Natural killer cell treated with Interleukin-12 subunit alpha and Interleukin-12 subunit beta and Interleukin-15 and Interleukin-18, amount 100 ng/mL, for 72 hours (primary cell): ENCODE measurements at regions not wholly inside any gene's neighbourhood (a gene's known extent, or its start where the extent isn't known, plus 50 kb on each side); places are given as distances from the start of the nearest gene placed in this dataset.

ENCODE experiments used
- ATAC-seq, 2 donors: fragments of 150-1000 bp; cut with Tn5 transposase in 1 of 2; sonication (Bioruptor Pico), chemical (Tn5 transposase) in 1 of 2; 2 replicates each; pipeline ENCODE4 v1.10.0; 2021
- DNase-seq: peaks from one replicate; pipeline ENCODE4 v3.0.0; 2022; ENCODE audit warnings: low spot score
- H3K27ac Mint-ChIP-seq, 2 donors: 1 replicate in 1 of 2; 2 replicates in 1 of 2; pipeline ENCODE4 v1.8.0; 2022; ENCODE audit warnings: mixed read lengths in 2 of 2, mild to moderate bottlenecking in 1 of 2, moderate library complexity in 1 of 2
- H3K27me3 Mint-ChIP-seq, 2 donors: 1 replicate in 1 of 2; 2 replicates in 1 of 2; pipeline ENCODE4 v1.8.0; 2022; ENCODE audit warnings: mixed read lengths in 2 of 2
- H3K36me3 Mint-ChIP-seq: one replicate; pipeline ENCODE4 v1.8.0; 2022; ENCODE audit warnings: mixed read lengths
- H3K4me1 Mint-ChIP-seq, 2 donors: 1 replicate in 1 of 2; 2 replicates in 1 of 2; pipeline ENCODE4 v1.8.0; 2022; ENCODE audit warnings: low read depth in 2 of 2, mixed read lengths in 2 of 2, mild to moderate bottlenecking in 1 of 2
- H3K4me3 Mint-ChIP-seq: one replicate; pipeline ENCODE4 v1.8.0; 2022; ENCODE audit warnings: mixed read lengths
- H3K9me3 Mint-ChIP-seq: 2 replicates; pipeline ENCODE4 v1.8.0; 2022; ENCODE audit warnings: mixed read lengths

DNA sequence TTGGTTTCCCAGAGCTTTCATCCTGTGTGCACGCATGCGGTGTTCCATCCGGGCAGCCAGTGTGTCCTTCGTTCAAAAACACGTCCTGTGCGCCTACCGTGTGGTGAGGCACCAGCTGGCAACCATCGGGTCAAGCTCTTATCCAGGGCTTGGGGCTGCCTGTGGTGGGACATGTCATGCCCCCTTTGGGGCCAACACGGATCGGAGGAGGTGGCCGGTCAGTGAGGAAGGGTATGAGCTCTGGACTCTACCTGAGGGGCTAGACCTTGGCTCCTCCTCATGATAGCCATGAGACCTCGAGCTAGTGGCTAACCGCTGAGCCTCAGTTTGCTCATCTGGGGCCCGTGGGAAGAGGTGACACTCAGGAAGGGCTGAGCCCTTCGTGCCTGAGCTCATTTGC is 158.5 kb upstream of the PMEPA1 start:
- no peaks in the 10 kb centered on the region for H3K9me3 Mint-ChIP-seq
- ATAC-seq = peak in 1 of 2 donors; percentile 38
- no peak overlapping the region for H3K27ac Mint-ChIP-seq
- no peak overlapping the region for H3K4me3 Mint-ChIP-seq
- DNase-seq = no peak
- peaks cover 28 to 31% of the 10 kb centered on the region in 2 donors for H3K27me3 Mint-ChIP-seq
- no peaks in the 10 kb centered on the region for H3K4me1 Mint-ChIP-seq
- H3K36me3 Mint-ChIP-seq = no peaks in the 10 kb centered on the region

DNA sequence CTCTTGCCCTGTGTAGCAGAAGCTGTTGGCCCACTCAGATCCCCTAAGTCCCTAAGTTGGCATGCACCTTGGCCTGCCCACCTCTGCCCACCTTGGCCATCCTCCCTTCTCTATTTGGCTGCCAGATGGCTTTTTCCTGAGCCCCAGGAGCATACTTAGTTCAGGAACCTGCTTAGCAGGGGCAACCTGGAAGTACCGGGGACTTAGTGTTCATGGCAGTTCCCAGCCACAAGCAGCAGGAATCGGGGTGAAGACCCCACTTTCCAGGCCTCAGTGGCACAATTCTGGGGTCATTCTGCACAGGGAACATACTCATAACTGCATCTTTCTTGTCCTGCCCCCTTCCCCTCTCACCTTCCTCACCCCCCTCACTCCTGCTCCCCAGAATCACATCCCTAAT is 158.0 kb upstream of the PMEPA1 start:
- Mint-ChIP-seq H3K4me3 (no peak overlapping the region), H3K27me3 (peaks cover 30 to 35% of the 10 kb centered on the region in 2 donors), H3K9me3 (no peaks in the 10 kb centered on the region), H3K27ac (no peak overlapping the region), H3K4me1 (no peaks in the 10 kb centered on the region), H3K36me3 (no peaks in the 10 kb centered on the region)
- ATAC-seq (no peak), DNase-seq (no peak)

DNA sequence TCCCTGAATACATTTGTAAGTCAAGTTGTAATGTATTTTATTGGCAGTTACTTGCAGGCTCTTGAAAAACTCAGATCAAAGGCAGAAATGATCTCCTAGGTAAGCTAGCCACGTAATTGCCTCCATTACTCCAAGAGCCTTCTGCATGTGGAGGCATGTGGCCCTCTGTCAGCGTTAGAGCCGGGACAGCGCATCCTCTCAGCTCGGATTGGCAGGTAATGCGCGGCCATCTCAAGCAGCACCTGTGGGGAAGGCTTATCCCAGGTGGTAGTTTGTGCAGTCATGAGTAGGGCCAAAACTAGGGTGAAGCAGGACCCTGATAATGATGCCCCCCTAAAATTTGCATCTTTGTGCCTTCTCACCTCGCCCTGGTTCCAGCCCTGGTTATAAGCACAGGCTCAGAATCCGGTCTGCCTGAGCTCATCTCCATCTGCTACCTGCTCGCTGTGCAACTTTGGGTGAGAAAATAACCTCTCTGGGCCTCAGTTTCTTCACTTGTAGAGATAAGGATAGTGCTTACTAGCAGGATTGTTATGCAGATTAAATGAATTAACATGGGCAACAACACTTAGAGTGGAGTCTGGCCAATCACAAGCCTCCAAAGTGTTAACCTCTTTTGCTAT is 157.5 kb upstream of the PMEPA1 start:
- ATAC-seq = no peak
- Mint-ChIP-seq H3K9me3 (no peaks in the 10 kb centered on the region), H3K36me3 (no peaks in the 10 kb centered on the region), H3K27ac (no peak overlapping the region), H3K4me3 (no peak overlapping the region), H3K4me1 (no peaks in the 10 kb centered on the region), H3K27me3 (peaks cover 30 to 35% of the 10 kb centered on the region in 2 donors)
- DNase-seq = no peak

DNA sequence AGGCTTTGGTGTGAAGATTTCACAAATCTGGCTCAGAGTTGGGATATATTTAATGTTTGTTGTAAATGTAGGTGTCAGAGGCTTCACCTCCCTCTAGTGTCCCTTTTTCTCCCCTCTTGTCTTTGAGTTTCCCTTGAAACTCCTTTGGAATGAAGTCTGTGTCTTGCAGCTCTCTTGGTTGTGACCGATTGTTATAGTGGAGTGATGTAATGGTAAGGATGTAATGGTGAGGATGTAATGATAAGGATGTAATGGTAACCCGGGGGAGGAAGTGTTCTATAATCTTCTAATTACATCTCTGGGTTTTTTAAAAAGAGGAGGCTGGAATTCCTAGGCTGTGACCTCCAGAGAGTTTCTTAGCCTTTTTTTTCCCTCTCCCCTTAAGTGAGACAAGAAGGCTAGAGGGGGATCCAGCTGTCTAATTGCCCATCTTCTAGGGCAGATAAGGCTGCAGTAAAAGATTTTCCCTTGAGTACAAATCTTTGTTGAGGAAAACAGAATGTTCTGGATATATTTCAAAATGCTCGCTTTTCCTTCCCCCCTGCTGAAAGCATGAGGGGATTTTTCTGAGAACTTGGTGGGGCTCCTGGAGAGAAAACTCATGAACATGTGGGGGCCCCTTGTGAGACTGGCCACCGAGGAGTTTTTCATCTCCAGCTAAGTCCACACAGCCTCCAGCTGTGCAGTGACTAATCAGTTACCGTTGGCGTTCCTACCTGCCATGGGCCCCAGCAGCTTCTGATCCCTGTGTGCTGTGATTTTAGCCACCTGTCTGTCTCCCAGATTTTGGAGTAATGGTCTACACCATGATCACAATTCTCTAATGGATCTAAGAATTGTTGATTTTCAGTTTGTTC is 156.7 kb upstream of the PMEPA1 start:
- Mint-ChIP-seq H3K27ac (no peak overlapping the region), H3K4me1 (no peaks in the 10 kb centered on the region), H3K4me3 (no peak overlapping the region), H3K9me3 (no peaks in the 10 kb centered on the region), H3K27me3 (peaks cover 30 to 35% of the 10 kb centered on the region in 2 donors), H3K36me3 (no peaks in the 10 kb centered on the region)
- DNase-seq (no peak), ATAC-seq (no peak)

DNA sequence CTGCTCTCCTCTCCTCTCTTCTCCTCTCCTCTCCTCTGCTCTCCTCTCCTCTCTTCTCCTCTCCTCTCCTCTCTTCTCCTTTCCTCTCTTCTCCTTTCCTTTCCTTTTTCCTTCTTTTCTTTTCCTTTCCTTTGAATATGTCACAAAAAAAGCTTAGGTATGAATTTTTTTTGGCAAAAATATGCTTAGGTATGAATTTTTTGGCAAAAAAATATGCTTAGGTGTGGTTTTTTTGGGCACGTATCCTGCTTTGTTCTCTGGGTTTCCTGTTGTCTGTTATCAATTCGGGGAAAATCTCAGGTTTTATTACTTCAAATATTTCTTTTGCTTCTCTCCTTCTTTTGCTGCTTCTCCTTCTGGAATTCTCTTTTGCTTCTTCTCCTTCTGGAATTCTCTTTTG is 155.5 kb upstream of the PMEPA1 start:
- peaks cover 33 to 35% of the 10 kb centered on the region in 2 donors for H3K27me3 Mint-ChIP-seq
- H3K9me3 Mint-ChIP-seq = no peaks in the 10 kb centered on the region
- H3K4me1 Mint-ChIP-seq = no peaks in the 10 kb centered on the region
- no peaks in the 10 kb centered on the region for H3K36me3 Mint-ChIP-seq
- no peak for DNase-seq
- no peak overlapping the region for H3K27ac Mint-ChIP-seq
- no peak for ATAC-seq
- no peak overlapping the region for H3K4me3 Mint-ChIP-seq

DNA sequence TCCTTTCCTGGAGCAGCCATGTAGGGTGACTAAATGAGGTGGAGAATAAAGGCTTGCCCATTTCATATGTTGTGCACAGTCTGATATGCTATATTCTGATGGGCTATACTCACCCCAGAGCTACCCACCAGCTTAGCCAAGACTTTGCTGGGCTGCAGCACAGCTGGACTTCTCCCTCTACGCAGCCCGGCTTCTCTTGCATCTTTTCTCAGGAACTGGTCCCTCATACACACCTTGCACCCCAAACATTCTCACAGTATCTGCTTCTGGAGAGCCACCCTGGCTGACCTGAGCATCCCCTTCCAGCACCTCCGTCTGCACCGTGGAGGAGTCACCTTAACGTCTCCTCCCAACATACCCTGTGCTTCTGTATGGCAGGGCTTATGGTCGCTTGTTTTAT is 150.8 kb upstream of the PMEPA1 start:
- Mint-ChIP-seq H3K27me3 (peaks cover 17 to 24% of the 10 kb centered on the region in 2 donors), H3K27ac (no peak overlapping the region), H3K36me3 (no peaks in the 10 kb centered on the region), H3K4me1 (peaks cover 11 to 17% of the 10 kb centered on the region in 2 donors), H3K4me3 (no peak overlapping the region), H3K9me3 (no peaks in the 10 kb centered on the region)
- ATAC-seq (no peak), DNase-seq (no peak)

DNA sequence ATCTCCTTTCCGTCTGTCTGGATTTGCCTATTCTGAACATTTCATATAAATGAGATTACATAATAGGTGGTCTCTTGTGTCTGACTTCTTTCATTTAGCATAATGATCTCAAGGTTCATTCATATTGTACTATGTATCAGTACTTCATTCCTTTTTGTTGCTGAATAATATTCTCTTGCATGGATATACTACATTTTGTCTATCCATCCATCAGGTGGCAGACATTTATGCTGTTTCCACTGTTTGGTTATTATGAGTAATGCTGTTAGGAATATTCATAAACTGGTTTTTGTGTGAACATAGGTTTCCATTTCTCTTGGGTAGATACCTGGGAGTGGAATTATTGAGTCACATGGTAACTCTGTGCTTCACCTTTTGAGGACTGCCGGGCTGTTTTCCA is 148.2 kb upstream of the PMEPA1 start:
- peaks cover under 1 to 9% of the 10 kb centered on the region in 2 donors for H3K27me3 Mint-ChIP-seq
- DNase-seq (peak; percentile 26), ATAC-seq (no peak)
- no peaks in the 10 kb centered on the region for H3K9me3 Mint-ChIP-seq
- no peak overlapping the region for H3K4me3 Mint-ChIP-seq
- no peaks in the 10 kb centered on the region for H3K36me3 Mint-ChIP-seq
- peaks cover 13 to 17% of the 10 kb centered on the region in 2 donors for H3K4me1 Mint-ChIP-seq
- H3K27ac Mint-ChIP-seq = no peak overlapping the region

DNA sequence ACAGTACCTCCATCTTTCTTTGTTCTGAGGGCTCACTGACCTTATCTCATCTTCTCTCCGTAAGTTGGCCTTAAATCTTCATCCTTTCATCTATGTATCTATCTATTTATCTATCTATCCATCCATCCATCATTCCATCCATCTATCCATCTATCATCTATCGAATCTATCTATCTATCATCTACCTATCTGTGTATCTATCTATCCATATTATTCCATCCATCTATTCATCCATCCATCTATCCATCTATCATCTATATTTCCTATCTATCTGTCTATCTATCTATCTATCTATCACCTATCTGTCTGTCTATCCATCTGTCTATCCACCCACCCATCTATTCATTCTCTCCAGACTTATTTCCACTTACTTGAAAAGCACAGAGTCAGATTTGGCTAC is 147.3 kb upstream of the PMEPA1 start:
- Mint-ChIP-seq H3K4me3 (no peak overlapping the region), H3K36me3 (no peaks in the 10 kb centered on the region), H3K9me3 (no peaks in the 10 kb centered on the region), H3K27me3 (peaks cover 0 to 9% of the 10 kb centered on the region in 2 donors), H3K27ac (no peak overlapping the region), H3K4me1 (peaks cover 13 to 17% of the 10 kb centered on the region in 2 donors)
- DNase-seq (no peak), ATAC-seq (no peak)

DNA sequence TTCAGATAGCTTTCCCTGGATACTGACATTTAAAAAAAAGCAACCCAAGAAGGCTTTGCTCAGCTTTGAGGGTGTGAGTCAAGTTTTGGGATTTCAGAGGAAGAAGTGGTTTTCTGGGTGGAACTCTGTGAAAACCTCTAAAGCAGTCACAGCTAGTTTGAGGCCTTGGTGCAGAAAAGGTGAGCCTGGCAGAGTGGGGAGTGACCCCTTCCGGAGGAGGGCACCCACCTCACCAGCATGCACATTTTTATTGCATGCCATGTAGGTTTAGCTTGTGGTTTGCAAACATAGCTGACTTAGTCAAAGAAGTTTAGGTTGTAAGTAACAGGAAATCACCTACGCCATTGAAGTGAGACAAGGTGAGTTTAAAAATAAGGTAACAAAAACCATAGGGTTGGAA is 146.8 kb upstream of the PMEPA1 start:
- ATAC-seq (no peak), DNase-seq (no peak)
- no peak overlapping the region for H3K4me3 Mint-ChIP-seq
- H3K27ac Mint-ChIP-seq = no peak overlapping the region
- no peaks in the 10 kb centered on the region for H3K9me3 Mint-ChIP-seq
- no peaks in the 10 kb centered on the region for H3K36me3 Mint-ChIP-seq
- H3K27me3 Mint-ChIP-seq = peaks cover 0 to 9% of the 10 kb centered on the region in 2 donors
- peaks cover 13 to 17% of the 10 kb centered on the region in 2 donors for H3K4me1 Mint-ChIP-seq

DNA sequence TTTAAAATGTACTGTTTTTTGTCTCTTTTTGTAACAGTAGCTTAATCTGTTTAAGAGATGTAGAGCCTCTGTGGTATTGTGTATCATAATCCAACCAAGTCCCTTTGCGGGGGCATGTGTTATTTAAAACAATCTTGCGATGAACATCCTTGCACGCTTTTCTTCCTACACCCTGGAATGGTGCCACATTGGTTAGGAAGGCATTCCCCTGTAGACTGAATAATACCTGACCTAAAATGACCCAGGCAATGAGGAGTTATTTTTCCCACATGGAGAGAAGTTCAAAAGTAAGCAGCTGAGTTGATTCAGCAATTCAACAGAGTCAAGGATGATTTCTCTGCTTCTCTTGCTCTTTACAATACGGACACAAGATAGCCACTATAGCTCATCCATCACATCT is 142.0 kb upstream of the PMEPA1 start:
- no peaks in the 10 kb centered on the region for H3K9me3 Mint-ChIP-seq
- no peak for ATAC-seq
- no peak for DNase-seq
- H3K4me3 Mint-ChIP-seq = no peak overlapping the region
- no peaks in the 10 kb centered on the region for H3K36me3 Mint-ChIP-seq
- peaks cover 3 to 4% of the 10 kb centered on the region in 2 donors for H3K4me1 Mint-ChIP-seq
- H3K27me3 Mint-ChIP-seq = peaks cover 10 to 11% of the 10 kb centered on the region in 2 donors
- no peak overlapping the region for H3K27ac Mint-ChIP-seq

DNA sequence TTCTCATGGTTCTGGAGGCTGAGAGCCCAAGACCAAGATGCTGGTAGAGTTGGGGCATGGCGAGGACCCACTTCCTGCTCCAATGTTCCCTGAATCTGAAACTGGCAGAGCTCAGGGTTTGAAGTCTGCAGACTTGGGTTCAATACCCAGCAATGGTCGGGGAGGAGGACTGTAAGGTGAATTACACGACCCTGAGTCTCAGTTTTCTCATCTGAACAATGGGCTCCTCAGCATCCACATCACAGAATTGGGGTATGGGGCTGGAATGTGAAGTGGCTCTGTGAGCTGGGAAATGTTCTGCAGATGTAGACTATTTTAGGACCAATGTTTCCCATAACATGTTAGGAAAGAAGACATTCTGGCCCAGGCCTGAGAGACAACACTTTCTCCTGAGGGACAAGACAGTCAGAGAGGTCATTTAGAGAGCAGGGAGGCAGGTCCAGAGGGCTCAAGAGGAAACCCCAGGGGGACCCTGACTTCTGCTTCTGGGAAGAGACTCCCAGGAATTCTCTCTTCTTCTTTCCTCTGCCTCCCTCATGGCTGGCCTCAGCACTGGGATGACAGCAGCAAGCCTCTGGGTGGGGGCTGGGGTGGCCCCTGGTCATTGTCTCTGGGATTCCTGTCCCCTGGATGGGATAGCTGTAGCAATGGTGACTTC is 141.3 kb upstream of the PMEPA1 start:
- Mint-ChIP-seq H3K27ac (no peak overlapping the region), H3K9me3 (no peaks in the 10 kb centered on the region), H3K4me1 (peaks cover 0 to 3% of the 10 kb centered on the region in 2 donors), H3K36me3 (no peaks in the 10 kb centered on the region), H3K4me3 (no peak overlapping the region), H3K27me3 (peaks cover 10 to 15% of the 10 kb centered on the region in 2 donors)
- no peak for DNase-seq
- no peak for ATAC-seq

DNA sequence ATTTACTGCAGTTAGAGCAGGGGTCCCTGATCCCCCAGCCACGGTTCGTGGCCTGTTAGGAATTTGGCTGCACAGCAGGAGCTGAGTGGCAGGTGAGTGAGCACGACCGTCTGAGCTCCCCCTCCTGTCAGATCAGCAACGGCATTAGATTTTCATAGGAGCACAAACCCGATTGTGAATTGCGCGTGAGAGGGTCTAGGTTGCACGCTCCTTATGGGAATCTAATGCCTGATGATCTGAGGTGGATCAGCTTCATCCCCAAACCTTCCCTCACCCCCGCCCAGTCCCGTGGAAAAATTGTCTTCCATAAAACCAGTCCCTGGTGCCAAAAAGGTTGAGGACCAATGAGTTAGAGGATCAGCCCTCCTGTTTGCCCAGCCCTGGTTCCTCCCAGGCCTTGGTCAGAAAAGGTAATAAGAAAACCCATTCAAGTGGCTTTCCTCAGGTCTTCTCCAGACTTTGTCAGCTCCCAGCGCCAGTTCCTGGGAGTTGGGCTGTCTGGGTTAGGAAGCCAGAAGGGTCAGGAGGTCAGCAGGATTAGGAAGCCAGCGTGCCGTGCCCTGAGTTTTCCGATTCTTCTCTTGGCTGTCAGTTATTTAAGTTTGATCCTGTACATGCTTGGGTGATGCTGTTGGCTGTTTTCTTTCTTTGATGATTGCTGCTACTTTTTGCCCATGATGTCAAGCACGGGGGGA is 139.9 kb upstream of the PMEPA1 start:
- H3K36me3 Mint-ChIP-seq = no peaks in the 10 kb centered on the region
- H3K9me3 Mint-ChIP-seq = no peaks in the 10 kb centered on the region
- no peak overlapping the region for H3K4me3 Mint-ChIP-seq
- H3K4me1 Mint-ChIP-seq = no peaks in the 10 kb centered on the region
- ATAC-seq (no peak), DNase-seq (no peak)
- no peak overlapping the region for H3K27ac Mint-ChIP-seq
- H3K27me3 Mint-ChIP-seq = peaks cover 11 to 15% of the 10 kb centered on the region in 2 donors

DNA sequence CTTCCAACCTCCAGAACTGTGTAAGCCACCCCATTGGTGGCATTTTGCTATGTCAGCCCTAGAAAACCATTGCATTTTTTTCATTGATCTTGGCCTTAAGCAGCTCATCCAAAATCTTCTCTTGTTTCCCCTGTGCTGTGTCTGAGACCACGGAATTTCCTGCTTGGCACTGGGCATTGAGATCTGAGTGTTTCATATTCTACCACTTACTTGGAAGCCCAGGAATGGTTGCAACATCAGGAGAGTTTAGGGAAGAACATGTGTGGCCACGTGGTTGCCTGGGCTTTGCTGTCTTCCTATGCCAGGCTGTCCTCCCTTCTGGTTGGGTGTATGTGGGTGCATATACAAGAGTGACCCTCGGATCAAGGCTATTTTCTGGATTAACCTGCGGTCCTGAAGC is 139.3 kb upstream of the PMEPA1 start:
- DNase-seq = no peak
- no peaks in the 10 kb centered on the region for H3K4me1 Mint-ChIP-seq

More for the DNA sequence above, 139.3 kb upstream of the PMEPA1 start:
- Mint-ChIP-seq H3K9me3 (no peaks in the 10 kb centered on the region), H3K27me3 (peaks cover 15% of the 10 kb centered on the region in 2 donors), H3K4me3 (no peak overlapping the region), H3K36me3 (no peaks in the 10 kb centered on the region), H3K27ac (no peak overlapping the region)
- ATAC-seq = no peak
